ENCODE measurements at regions not wholly inside any gene's neighbourhood (a gene's known extent, or its start where the extent isn't known, plus 50 kb on each side); places are given as distances from the start of the nearest gene placed in this dataset.

- H3K36me3 ChIP-seq: no peaks in the 10 kb centered on the region
- no peaks in the 10 kb centered on the region for H3K27me3 ChIP-seq
- H3K27ac ChIP-seq: no peak overlapping the region
- no peaks in the 10 kb centered on the region for H3K9me3 ChIP-seq
- TF ChIP-seq CTCF (IDR thresholded peaks at IDR 0.05) (no peak), POLR2A (IDR thresholded peaks at IDR 0.05) (no peak)
- peaks cover 2 to 7% of the 10 kb centered on the region in 2 donors for H3K4me1 ChIP-seq
- intact Hi-C loops (cut with DNase I): no loop called here
- WGBS, 2 donors: 86 to 91% methylated on average over 2 of the region's 2 CpGs
- no peak for DNase-seq
- no peak overlapping the region for H3K4me3 ChIP-seq (replicated peaks in 1 of 3)
Measured at GRCh38 chr1:117779364-117779763, 150.1 kb downstream of the GDAP2 start.

GRCh38 chr1:117780687-117781475 is 148.5 kb downstream of the GDAP2 start:
- Histone ChIP-seq H3K4me3 (replicated peaks in 1 of 3) (no peak overlapping the region), H3K36me3 (no peaks in the 10 kb centered on the region), H3K4me1 (peaks cover 2 to 7% of the 10 kb centered on the region in 2 donors), H3K9me3 (no peaks in the 10 kb centered on the region), H3K27me3 (no peaks in the 10 kb centered on the region), H3K27ac (no peak overlapping the region)
- TF ChIP-seq POLR2A (IDR thresholded peaks at IDR 0.05) (no peak), CTCF (IDR thresholded peaks at IDR 0.05) (no peak)
- 72 to 86% methylated on average over 5 of the region's 5 CpGs for WGBS, 2 donors
- intact Hi-C loops (cut with DNase I): no loop called here
- no peak for DNase-seq

DNA sequence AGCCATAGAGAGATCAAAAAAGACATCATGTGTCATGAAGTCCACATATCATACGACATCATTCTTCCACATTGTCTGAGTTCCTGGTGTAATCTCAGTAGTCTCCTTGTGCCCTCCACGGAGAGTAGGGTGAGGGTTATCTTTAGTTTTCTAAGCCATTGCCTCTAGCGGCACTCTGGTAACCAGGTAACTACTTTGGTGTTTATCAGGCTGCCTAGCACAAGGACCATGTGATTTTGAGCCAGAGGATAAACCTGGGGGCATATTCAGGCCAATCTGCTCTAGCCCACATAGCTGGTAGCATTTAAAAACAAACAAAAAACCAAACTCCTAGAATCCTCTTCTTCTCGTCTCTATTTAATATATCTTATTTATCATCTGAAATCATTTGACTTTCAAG is 147.4 kb downstream of the GDAP2 start:
- Histone ChIP-seq H3K4me1 (peaks cover 2 to 7% of the 10 kb centered on the region in 2 donors), H3K36me3 (no peaks in the 10 kb centered on the region), H3K27me3 (no peaks in the 10 kb centered on the region), H3K4me3 (replicated peaks in 1 of 3) (no peak overlapping the region), H3K9me3 (no peaks in the 10 kb centered on the region), H3K27ac (no peak overlapping the region)
- no peak for TF ChIP-seq POLR2A (IDR thresholded peaks at IDR 0.05)
- TF ChIP-seq CTCF (IDR thresholded peaks at IDR 0.05): no peak
- intact Hi-C loops (cut with DNase I): no loop called here
- 78 to 79% methylated on average over 4 of the region's 4 CpGs for WGBS, 2 donors
- no peak for DNase-seq

- no peaks in the 10 kb centered on the region for H3K27me3 ChIP-seq
- TF ChIP-seq CTCF (IDR thresholded peaks at IDR 0.05) (no peak), POLR2A (IDR thresholded peaks at IDR 0.05) (no peak)
- H3K4me1 ChIP-seq: peaks cover 2 to 7% of the 10 kb centered on the region in 2 donors
- H3K27ac ChIP-seq: no peak overlapping the region
- no peaks in the 10 kb centered on the region for H3K36me3 ChIP-seq
- WGBS, 2 donors: 83 to 84% methylated on average over 4 of the region's 4 CpGs
- no peak overlapping the region for H3K4me3 ChIP-seq (replicated peaks in 1 of 3)
- no peaks in the 10 kb centered on the region for H3K9me3 ChIP-seq
- intact Hi-C loops (cut with DNase I): no loop called here
- no peak for DNase-seq
Measured at GRCh38 chr1:117783606-117784396, 145.6 kb downstream of the GDAP2 start.

DNA sequence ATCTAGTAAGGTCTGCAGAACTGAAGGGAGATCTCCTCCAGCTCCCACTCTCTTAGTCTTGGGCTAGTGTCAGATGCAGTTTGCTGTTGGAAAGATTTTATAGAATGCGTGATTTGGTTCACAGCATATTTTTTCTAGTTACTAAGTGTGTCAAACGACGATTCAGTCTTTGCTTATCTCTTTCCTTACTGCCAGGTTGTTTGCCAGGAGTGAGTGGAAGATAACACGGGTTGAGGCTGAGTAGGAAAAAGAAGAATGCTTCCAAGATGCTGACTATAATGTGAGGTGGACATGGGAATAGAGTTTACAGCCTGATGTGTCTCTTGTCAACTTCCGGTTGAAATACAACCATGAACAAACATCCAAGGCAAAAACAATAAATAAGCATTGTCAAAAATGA is 141.4 kb downstream of the GDAP2 start:
- 67 to 69% methylated on average over 5 of the region's 5 CpGs for WGBS, 2 donors
- intact Hi-C loops (cut with DNase I): no loop called here

More for the DNA sequence above, 141.4 kb downstream of the GDAP2 start:
- TF ChIP-seq POLR2A (IDR thresholded peaks at IDR 0.05) (no peak), CTCF (IDR thresholded peaks at IDR 0.05) (no peak)
- Histone ChIP-seq H3K27ac (no peak overlapping the region), H3K9me3 (no peaks in the 10 kb centered on the region), H3K27me3 (no peaks in the 10 kb centered on the region), H3K4me1 (no peaks in the 10 kb centered on the region), H3K36me3 (no peaks in the 10 kb centered on the region), H3K4me3 (replicated peaks in 1 of 3) (no peak overlapping the region)
- DNase-seq: no peak

Measured in thyroid gland (tissue), 4 donors.